Fibroblast of mammary gland (primary cell): ENCODE measurements at regions not wholly inside any gene's neighbourhood (a gene's known extent, or its start where the extent isn't known, plus 50 kb on each side); places are given as distances from the start of the nearest gene placed in this dataset.

ENCODE experiments used
- DNase-seq: peaks from one replicate; pipeline ENCODE4 v3.0.0-alpha.2; 2010; ENCODE audit warnings: low read depth
- H3K4me3 ChIP-seq: 2 replicates; pipeline ENCODE4 v1.5.1; 2011; ENCODE audit warnings: low read depth, mild to moderate bottlenecking, low read length, moderate library complexity; ENCODE audit not compliant: control insufficient read depth
- CTCF ChIP-seq: conservative IDR thresholded peaks from 2 replicates; pipeline ENCODE4 v1.5.1; 2011; ENCODE audit warnings: low read depth, low read length, inconsistent platforms; ENCODE audit not compliant: control insufficient read depth, insufficient read depth

- no peak overlapping the region for H3K4me3 ChIP-seq
- TF ChIP-seq CTCF = no peak
- DNase-seq = no peak
These were observed 397.2 kb upstream of the CDH19 start for GRCh38 chr18:67001052-67001451.

GRCh38 chr18:66999003-66999402 is 395.1 kb upstream of the CDH19 start:
- no peak overlapping the region for H3K4me3 ChIP-seq
- no peak for DNase-seq
- TF ChIP-seq CTCF = no peak

GRCh38 chr18:66995270-66995669 is 391.4 kb upstream of the CDH19 start:
- no peak overlapping the region for H3K4me3 ChIP-seq
- no peak for DNase-seq
- no peak for TF ChIP-seq CTCF

- DNase-seq = no peak
- TF ChIP-seq CTCF = no peak
- H3K4me3 ChIP-seq = no peak overlapping the region
These were observed 390.9 kb upstream of the CDH19 start for GRCh38 chr18:66994790-66995189.

- DNase-seq = no peak
These were observed 389.6 kb upstream of the CDH19 start for GRCh38 chr18:66993492-66993891.

GRCh38 chr18:66990909-66991308 is 387.0 kb upstream of the CDH19 start:
- DNase-seq = no peak
- no peak overlapping the region for H3K4me3 ChIP-seq
- TF ChIP-seq CTCF = no peak

More at GRCh38 chr18:66993492-66993891, 389.6 kb upstream of the CDH19 start:
- H3K4me3 ChIP-seq = no peak overlapping the region
- TF ChIP-seq CTCF = no peak

DNA sequence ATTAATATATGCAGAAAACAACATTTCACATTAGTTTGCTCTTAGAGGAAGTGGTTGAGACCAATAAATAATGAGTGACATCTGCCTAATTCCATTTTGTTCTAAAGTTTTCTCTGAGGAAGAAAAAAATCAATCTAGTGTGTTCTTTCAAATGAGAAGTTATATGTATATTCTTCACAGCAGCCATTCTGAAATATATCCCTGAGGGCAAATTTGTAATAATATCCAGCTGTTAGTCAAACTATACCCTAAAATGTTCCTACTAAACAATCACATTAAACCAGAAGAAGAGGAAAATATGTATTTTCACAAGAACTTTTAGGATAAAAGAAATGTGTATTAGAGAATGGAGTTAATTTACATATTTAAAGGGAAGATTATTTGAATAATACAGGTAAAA is 375.1 kb upstream of the CDH19 start:
- no peak overlapping the region for H3K4me3 ChIP-seq
- DNase-seq = no peak
- no peak for TF ChIP-seq CTCF
